Adipocyte (in vitro differentiated cells): ENCODE measurements at regions not wholly inside any gene's neighbourhood (a gene's known extent, or its start where the extent isn't known, plus 50 kb on each side); places are given as distances from the start of the nearest gene placed in this dataset.
A peak's percentile ranks its signal among the peaks of the same experiment; 100 is the strongest.

Experiments used
- DNase-seq: peaks from one replicate; pipeline ENCODE4 v3.0.0-alpha.2; 2015; ENCODE audit warnings: low read depth
- H3K27me3 ChIP-seq: replicated peaks from 2 replicates; pipeline ENCODE4 v1.7.0; 2013; ENCODE audit warnings: mild to moderate bottlenecking, low read length, moderate library complexity; ENCODE audit not compliant: control insufficient read depth, insufficient read depth
- H3K36me3 ChIP-seq: 2 replicates; pipeline ENCODE4 v1.7.0; 2013; ENCODE audit warnings: low read length, mild to moderate bottlenecking, moderate library complexity; ENCODE audit not compliant: control insufficient read depth, insufficient read depth, severe bottlenecking
- H3K4me1 ChIP-seq: 2 replicates; pipeline ENCODE4 v1.7.0; 2013; ENCODE audit warnings: mild to moderate bottlenecking, low read length, moderate library complexity; ENCODE audit not compliant: control insufficient read depth, insufficient read depth
- H3K4me3 ChIP-seq: 2 replicates; pipeline ENCODE4 v1.7.0; 2013; ENCODE audit warnings: mild to moderate bottlenecking, low read length, moderate library complexity
- H3K9ac ChIP-seq: 2 replicates; pipeline ENCODE4 v1.7.0; 2013; ENCODE audit warnings: mild to moderate bottlenecking, low read length, moderate library complexity
- H3K9me3 ChIP-seq: 2 replicates; pipeline ENCODE4 v1.7.0; 2013; ENCODE audit warnings: mild to moderate bottlenecking, low read length, moderate library complexity; ENCODE audit not compliant: control insufficient read depth

DNA sequence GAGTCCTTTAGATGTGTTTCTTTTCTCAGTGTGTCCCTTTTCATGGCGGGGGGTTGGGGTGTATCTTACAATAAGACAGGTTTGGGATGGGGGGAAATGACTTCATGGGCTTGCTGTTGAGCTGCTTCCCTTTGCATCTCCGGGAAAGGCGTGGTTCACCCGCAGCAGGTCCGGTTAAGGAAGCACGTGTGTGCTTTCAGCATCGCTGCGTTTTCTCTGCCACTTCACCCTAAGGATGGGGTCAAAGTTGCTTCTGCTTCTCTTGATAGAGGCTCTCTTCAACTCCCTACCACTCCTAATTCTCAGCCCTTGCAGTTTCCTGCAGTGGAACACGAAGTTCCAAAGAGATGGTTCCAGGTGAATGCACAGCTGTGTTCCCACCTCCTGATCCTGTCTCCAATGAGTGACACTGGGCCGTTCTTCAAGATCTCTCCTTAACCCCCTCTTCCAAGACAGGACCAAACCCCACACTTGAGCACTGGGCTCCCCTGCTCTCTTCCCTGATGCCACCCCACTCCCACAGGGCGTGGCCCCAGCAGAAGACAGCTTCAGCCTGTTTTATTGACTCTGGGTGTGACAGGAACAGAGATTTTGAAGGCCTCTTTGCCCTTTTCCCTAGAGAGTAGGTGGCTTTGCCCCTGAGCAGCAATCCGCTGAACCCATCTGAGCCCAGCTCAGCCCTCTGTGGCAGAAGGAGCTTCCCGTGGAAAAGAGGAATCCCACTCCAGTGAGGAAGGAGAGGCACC, 85.2 kb downstream of the PLEKHG1 start:
- Histone ChIP-seq H3K4me1 (peaks cover 5% of the 10 kb centered on the region), H3K9me3 (no peaks in the 10 kb centered on the region), H3K9ac (no peak overlapping the region), H3K36me3 (no peaks in the 10 kb centered on the region), H3K27me3 (peaks cover 7% of the 10 kb centered on the region), H3K4me3 (no peak overlapping the region)
- no peak for DNase-seq

DNA sequence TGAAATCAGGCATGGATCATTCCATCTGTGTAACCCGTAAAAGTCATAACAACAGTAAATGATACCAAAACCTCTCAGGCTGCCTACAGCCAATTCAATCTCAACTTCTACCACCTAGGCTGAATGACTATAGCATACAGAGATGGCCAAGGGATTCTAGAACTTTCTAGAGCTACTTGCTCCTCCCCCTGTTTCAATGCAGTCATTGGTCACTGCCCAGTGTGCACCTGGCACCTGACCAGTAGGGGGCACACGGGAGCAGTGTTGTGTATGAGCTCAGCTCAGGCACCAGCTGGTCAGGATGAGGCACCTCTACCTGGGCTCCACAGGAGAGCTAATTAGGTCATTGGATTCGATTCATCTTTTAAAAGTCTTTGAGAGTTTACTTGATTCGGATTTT, 86.2 kb downstream of the PLEKHG1 start:
- DNase-seq, result peak; percentile 10
- Histone ChIP-seq H3K27me3 (peaks cover 7% of the 10 kb centered on the region), H3K4me1 (peaks cover 5% of the 10 kb centered on the region), H3K36me3 (no peaks in the 10 kb centered on the region), H3K4me3 (no peak overlapping the region), H3K9me3 (no peaks in the 10 kb centered on the region), H3K9ac (no peak overlapping the region)

DNA sequence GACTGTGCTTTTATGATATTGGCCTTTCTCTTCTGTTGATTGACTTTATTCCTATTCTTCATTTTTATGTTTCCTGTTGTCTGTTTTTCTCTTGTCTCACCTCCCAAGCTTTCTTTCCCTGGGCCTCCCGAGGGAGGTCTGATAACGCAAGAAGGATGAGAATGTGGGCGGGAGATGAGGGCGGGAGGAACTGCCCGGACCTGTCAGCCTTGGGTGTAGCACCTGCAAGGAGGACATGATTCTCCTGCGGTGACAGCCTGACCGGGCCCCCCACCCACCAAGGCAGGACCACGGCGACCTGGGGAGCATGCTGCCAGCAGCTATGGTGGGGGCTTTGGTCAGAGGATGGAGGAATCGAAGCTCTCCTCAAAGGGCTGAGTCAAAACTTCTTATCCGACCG, 86.9 kb downstream of the PLEKHG1 start:
- no peaks in the 10 kb centered on the region for H3K36me3 ChIP-seq
- H3K9me3 ChIP-seq, result no peaks in the 10 kb centered on the region
- H3K4me3 ChIP-seq, result no peak overlapping the region
- peaks cover 5% of the 10 kb centered on the region for H3K4me1 ChIP-seq
- peaks cover 7% of the 10 kb centered on the region for H3K27me3 ChIP-seq
- no peak overlapping the region for H3K9ac ChIP-seq
- no peak for DNase-seq

DNA sequence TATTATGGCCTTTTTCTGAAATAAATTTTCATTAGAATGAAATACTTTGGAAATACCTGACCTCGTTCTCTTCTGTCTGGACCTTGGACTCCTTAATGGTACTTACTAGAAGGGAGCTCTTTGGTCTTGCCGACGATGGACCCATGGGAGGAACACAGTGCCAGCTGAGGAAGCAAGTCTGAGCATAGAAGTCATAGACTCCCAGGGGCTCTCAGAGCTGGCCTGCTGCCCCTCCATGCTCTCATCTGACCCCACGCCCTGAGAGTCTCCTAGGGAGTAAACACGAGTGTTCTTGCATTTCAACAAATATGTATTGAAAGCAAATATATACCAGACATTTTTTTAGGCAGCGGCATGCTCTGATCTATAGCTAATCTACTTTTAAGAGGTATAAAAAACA, 87.8 kb downstream of the PLEKHG1 start:
- no peak for DNase-seq
- H3K36me3 ChIP-seq, result no peaks in the 10 kb centered on the region

DNA sequence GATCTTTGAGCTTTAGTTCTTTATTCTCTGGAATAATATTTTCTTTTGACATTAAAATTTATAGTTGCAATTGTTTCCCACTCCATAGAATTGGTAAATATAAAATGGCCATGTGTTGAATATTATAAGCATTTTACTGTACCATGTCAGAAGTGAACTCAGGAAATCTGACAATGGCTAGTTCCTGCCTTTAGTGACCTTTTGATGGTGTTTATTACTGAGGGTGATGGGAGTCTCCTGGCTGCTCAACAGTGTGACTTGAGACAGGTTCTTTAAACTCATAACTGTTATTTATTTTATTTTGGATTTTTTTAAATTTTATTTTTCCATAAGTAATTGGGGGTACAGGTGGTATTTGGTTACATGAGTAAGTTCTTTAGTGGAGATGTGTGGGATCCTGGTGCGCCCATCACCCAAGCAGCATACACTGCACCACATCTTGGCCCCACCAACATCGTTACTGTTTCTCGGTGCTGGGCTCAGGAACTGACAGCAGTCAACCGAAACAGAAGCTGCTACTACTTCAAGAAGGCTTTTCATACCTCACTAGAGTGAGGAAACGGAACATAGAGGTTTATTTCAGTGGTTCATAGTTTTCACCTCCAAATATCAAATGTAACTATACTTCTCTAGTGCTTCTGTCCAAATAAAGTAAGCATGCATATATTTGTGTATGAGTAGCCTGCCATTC, 90.4 kb downstream of the PLEKHG1 start:
- Histone ChIP-seq H3K36me3 (no peaks in the 10 kb centered on the region), H3K27me3 (peaks cover 1% of the 10 kb centered on the region), H3K4me1 (peaks cover 5% of the 10 kb centered on the region), H3K9me3 (no peaks in the 10 kb centered on the region), H3K9ac (no peak overlapping the region), H3K4me3 (no peak overlapping the region)
- DNase-seq, result no peak

More for the DNA sequence above, 87.8 kb downstream of the PLEKHG1 start:
- Histone ChIP-seq H3K9ac (no peak overlapping the region), H3K27me3 (peaks cover 7% of the 10 kb centered on the region), H3K4me1 (peaks cover 5% of the 10 kb centered on the region), H3K4me3 (no peak overlapping the region), H3K9me3 (no peaks in the 10 kb centered on the region)

DNA sequence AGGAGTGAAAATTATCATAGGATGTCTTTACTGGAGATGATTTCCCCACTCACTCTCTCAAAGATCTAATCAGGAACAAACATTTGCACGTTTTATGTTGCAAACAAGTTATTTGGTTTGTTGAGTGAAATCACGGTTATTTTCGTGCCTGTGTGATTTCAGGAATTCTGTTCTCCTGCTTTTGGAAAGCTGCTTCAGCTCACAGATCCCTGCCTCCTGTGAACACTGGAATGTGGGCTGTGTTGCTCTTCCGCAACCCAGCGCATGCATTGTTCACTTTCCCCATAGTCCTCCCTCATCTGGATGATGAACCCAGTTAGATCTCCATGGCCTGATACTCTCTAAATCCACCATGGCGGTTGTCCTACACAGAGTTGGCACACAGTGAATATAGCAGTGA, 91.0 kb downstream of the PLEKHG1 start:
- no peak for DNase-seq
- Histone ChIP-seq H3K36me3 (no peaks in the 10 kb centered on the region), H3K9me3 (no peaks in the 10 kb centered on the region), H3K4me3 (no peak overlapping the region), H3K27me3 (no peaks in the 10 kb centered on the region), H3K4me1 (peaks cover 5% of the 10 kb centered on the region), H3K9ac (no peak overlapping the region)

GRCh38 chr6:150691463-150691862, 91.8 kb downstream of the PLEKHG1 start:
- DNase-seq, result no peak

GRCh38 chr6:150692604-150693003, 92.9 kb downstream of the PLEKHG1 start:
- Histone ChIP-seq H3K4me3 (no peak overlapping the region), H3K36me3 (no peaks in the 10 kb centered on the region), H3K27me3 (no peaks in the 10 kb centered on the region), H3K9ac (no peak overlapping the region), H3K4me1 (peaks cover 2% of the 10 kb centered on the region), H3K9me3 (no peaks in the 10 kb centered on the region)
- no peak for DNase-seq

More at GRCh38 chr6:150691463-150691862, 91.8 kb downstream of the PLEKHG1 start:
- peaks cover 5% of the 10 kb centered on the region for H3K4me1 ChIP-seq
- H3K9ac ChIP-seq, result no peak overlapping the region
- no peaks in the 10 kb centered on the region for H3K9me3 ChIP-seq
- H3K36me3 ChIP-seq, result no peaks in the 10 kb centered on the region
- H3K4me3 ChIP-seq, result no peak overlapping the region
- H3K27me3 ChIP-seq, result no peaks in the 10 kb centered on the region

GRCh38 chr6:150694889-150695288, 95.2 kb downstream of the PLEKHG1 start:
- no peaks in the 10 kb centered on the region for H3K36me3 ChIP-seq
- H3K4me1 ChIP-seq, result no peaks in the 10 kb centered on the region
- peaks cover under 1% of the 10 kb centered on the region for H3K27me3 ChIP-seq

GRCh38 chr6:150695652-150696051, 96.0 kb downstream of the PLEKHG1 start:
- no peaks in the 10 kb centered on the region for H3K36me3 ChIP-seq
- H3K9ac ChIP-seq, result no peak overlapping the region
- peaks cover 3% of the 10 kb centered on the region for H3K27me3 ChIP-seq
- H3K4me1 ChIP-seq, result no peaks in the 10 kb centered on the region
- no peak for DNase-seq
- no peaks in the 10 kb centered on the region for H3K9me3 ChIP-seq
- no peak overlapping the region for H3K4me3 ChIP-seq

More at GRCh38 chr6:150694889-150695288, 95.2 kb downstream of the PLEKHG1 start:
- H3K4me3 ChIP-seq, result no peak overlapping the region
- no peak overlapping the region for H3K9ac ChIP-seq
- no peak for DNase-seq
- no peaks in the 10 kb centered on the region for H3K9me3 ChIP-seq

- H3K36me3 ChIP-seq, result no peaks in the 10 kb centered on the region
- H3K9ac ChIP-seq, result no peak overlapping the region
- H3K27me3 ChIP-seq, result peaks cover 3% of the 10 kb centered on the region
- H3K4me3 ChIP-seq, result no peak overlapping the region
- H3K4me1 ChIP-seq, result no peaks in the 10 kb centered on the region
- DNase-seq, result no peak
- no peaks in the 10 kb centered on the region for H3K9me3 ChIP-seq
Observed at GRCh38 chr6:150696190-150696589, 96.5 kb downstream of the PLEKHG1 start.
